Transverse colon (tissue), 4 donors: ENCODE measurements at regions not wholly inside any gene's neighbourhood (a gene's known extent, or its start where the extent isn't known, plus 50 kb on each side); places are given as distances from the start of the nearest gene placed in this dataset.

Source experiments
- CTCF ChIP-seq, 5 experiments: fragments of 200-600 bp in 3 of 5; fragments of 450-650 bp in 2 of 5; sonication (generic) in 3 of 5; IDR thresholded peaks; 1 replicate in 2 of 5; 2 replicates in 3 of 5; pipeline ENCODE4 v1.5.1; 2016 to 2017; ENCODE audit warnings: antibody characterized with exemption in 5 of 5, inconsistent platforms in 3 of 5, mild to moderate bottlenecking in 2 of 5, moderate library complexity in 1 of 5
- POLR2A ChIP-seq: fragments of 450-650 bp; IDR thresholded peaks from one replicate; pipeline ENCODE4 v1.6.1; 2016; ENCODE audit warnings: antibody characterized with exemption, mild to moderate bottlenecking, moderate library complexity
- POLR2AphosphoS5 ChIP-seq, 3 donors: sonication (generic); formaldehyde crosslinking; IDR thresholded peaks; one replicate each; pipeline ENCODE4 v1.6.1; 2016; ENCODE audit warnings: antibody characterized with exemption in 3 of 3

- TF ChIP-seq CTCF (IDR thresholded peaks at IDR 0.05) (no peak), POLR2A (no peak), POLR2AphosphoS5 (IDR thresholded peaks at IDR 0.05) (no peak)
Measured at GRCh38 chr7:18425227-18425626, 70.3 kb upstream of the HDAC9 start.
